Kasumi-1 (cell line): ENCODE measurements at regions not wholly inside any gene's neighbourhood (a gene's known extent, or its start where the extent isn't known, plus 50 kb on each side); places are given as distances from the start of the nearest gene placed in this dataset.

Experiments used
- DNase-seq, 2 experiments: peaks; one replicate each; lab custom pipeline; 2025; lab: John Stamatoyannopoulos, UW

GRCh38 chr15:62840526-62841268 lies 201.8 kb upstream of the TPM1 start:
- DNase-seq: no peak

- DNase-seq: no peak
Observed at GRCh38 chr15:62841269-62841628, 201.3 kb upstream of the TPM1 start.

GRCh38 chr15:62841891-62842559 lies 200.5 kb upstream of the TPM1 start:
- no peak for DNase-seq

DNA sequence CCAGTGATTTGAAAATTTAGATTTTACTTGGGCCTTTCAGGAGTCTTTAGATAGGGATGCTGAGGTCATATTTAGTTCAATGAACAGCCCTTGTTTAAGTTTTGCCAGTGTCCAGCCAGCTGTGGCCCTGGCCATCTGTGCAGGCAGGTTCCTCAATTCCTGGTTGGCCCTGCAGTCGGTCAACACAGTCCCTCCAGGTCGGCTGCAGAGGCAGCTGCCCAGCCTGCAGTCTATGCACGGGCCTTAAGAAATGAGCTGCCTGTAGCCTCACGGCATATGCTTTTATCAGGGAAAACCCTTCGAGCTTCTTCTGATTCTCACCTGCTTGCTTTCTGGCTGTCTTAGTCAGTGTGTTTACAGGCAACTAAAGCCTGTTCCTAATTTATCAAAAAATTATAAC lies 199.2 kb upstream of the TPM1 start:
- no peak for DNase-seq

DNA sequence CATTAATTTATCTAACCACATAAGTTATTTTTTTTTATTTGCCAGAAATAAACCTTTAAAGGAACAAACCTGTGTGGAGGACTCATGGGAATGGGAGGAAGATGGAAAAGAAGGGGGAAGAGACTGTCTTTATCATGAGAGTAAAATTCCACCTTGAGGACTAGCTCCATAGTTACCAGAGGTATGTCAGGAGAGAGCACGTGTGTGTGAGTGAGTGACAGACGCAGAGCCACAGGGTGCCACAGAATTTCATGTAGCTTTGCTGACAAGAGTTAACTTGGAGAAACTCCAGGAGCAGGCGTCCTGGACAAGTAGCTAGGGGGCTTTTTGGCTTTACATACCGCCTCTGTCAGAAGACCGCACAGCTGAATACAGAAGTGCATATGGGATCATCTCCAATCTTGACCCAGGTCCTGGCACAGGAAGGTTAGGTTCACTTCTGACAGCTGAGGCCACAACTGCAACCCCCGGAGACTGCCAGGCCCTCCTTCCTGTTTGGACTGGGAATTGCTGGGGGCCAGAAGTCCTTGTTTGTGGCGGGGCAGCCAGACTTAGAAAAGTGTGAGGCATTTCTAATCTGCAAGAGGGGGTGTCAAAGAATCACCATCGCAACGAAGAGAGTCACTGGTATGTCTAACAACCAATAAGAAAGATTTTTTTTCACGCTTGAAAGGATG lies 197.8 kb upstream of the TPM1 start:
- DNase-seq: no peak

DNA sequence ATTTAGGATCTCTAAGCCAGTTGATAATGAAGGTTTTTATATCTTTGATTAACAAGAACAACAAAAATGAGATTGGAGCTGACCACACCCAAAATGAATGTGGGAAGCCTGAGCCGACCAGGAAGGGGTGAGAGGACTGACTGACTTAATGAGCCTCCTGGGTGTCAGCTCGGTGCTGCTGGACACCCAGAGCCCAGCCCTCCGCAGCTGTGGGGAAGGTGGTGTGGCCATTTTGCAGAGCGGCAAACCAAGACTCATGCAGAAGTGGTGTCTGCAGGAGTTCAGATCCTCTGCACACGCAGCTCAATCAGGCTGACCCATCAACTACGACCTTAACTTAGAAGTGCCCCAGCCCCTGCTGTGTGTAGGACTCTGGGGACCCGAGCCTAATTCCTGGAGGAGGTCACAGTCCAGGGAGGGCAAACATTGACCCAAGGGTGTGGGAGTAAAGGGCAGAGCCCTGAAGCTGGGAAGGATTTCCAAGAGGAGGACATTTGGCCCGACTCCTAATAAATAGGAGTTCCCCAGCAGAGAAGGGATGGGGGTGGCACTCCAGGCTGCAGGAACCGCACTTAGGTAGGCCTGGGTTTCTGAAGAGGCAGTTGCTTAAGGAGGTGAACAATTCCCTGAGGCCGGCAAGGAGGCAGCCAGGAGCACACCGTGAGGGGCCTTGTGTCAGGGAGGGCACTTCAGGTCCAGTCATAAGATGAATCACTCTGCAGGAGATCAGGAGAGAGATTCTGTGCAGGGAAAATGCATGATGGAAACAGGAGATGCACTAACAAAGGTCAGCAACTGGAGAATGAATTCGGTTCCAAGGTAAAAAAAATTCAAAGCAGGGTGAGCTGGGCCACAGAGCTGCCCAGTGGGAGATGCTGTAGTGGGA lies 197.1 kb upstream of the TPM1 start:
- no peak for DNase-seq

- no peak for DNase-seq
Observed at GRCh38 chr15:62846131-62846804, 196.3 kb upstream of the TPM1 start.

DNA sequence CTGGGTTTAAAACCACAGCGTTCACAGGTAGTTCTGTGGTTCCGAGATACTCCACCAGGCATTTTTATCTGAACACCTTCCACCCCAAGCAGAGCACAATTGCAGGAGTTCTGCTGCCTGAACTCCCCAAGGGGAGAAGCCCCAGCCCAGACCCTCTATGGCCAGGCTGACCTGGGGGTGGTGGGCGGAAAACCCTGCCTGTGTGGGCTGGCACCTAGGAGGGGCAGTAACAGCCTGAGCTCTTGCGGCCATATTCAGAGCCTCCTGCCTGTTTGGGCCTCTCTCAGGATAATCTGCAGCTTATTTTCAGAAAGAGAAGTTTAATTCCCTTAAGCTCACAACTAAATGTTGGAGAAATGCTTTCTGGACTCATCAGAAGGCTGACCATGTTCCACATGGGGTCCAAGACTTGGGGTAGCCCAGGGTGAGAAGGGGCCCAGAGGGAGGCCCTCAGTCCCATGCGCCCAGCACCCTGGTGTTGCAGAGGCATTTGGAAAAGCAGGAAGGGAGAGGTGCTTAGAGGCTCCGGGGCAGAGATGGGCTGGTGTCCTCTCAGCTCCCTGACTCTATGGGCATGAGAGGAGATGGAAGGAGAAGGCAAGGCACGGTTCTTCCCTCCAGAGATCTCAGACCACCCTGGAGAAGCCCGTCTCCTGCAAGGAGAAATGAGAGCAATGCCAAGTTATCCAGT lies 195.6 kb upstream of the TPM1 start:
- no peak for DNase-seq

GRCh38 chr15:62847900-62848489 lies 194.6 kb upstream of the TPM1 start:
- no peak for DNase-seq

- DNase-seq: no peak
Observed at GRCh38 chr15:62848632-62849050, 193.9 kb upstream of the TPM1 start.

- no peak for DNase-seq
Observed at GRCh38 chr15:62849316-62850106, 193.0 kb upstream of the TPM1 start.

GRCh38 chr15:62850318-62850717 lies 192.2 kb upstream of the TPM1 start:
- DNase-seq: no peak

DNA sequence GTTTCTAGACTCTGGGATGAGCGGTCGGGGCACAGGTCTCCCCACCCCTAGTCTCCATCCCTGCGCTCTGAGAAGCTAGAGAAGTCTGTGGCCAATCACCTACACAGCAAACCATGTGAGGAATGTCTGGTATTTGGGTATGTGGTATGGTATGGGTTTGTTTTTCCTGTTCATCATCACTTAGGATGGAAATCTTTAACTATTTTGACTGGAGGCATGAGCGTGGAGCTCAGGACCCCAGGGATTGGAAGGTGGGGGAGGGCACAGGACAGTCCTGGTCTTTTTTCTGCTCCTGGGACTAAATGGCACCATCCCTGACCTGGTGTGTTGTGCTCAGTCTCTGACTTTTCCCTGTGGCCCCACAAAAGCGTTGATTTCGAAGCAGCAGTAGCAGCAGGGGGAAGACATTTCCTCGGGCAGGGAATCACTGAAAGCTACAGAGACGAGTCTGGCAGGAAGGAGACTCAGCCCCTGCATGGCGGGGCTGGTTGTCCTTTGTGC lies 191.7 kb upstream of the TPM1 start:
- no peak for DNase-seq

- DNase-seq: no peak
Observed at GRCh38 chr15:62853114-62853840, 189.3 kb upstream of the TPM1 start.

DNA sequence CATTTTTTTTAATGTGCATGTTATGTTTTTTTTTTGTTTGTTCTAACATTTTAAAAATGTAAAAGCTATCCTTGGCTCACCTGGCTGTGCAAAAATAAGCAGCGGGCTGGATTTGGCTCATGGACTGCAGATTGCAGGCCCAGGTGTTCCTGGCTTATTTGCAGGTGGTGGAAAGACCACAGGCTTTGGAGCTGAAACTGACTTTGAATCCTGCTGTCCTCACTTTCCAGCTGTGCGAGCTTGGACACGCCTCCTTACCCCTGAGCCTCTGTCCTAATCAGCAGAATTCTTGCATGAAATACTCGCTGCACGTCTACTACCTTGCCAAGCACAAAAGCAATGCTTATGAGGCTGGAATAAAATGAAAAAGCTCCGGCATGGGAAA lies 188.7 kb upstream of the TPM1 start:
- DNase-seq: no peak

GRCh38 chr15:62854420-62855084 lies 188.0 kb upstream of the TPM1 start:
- DNase-seq: no peak

GRCh38 chr15:62855085-62855476 lies 187.5 kb upstream of the TPM1 start:
- DNase-seq: no peak

DNA sequence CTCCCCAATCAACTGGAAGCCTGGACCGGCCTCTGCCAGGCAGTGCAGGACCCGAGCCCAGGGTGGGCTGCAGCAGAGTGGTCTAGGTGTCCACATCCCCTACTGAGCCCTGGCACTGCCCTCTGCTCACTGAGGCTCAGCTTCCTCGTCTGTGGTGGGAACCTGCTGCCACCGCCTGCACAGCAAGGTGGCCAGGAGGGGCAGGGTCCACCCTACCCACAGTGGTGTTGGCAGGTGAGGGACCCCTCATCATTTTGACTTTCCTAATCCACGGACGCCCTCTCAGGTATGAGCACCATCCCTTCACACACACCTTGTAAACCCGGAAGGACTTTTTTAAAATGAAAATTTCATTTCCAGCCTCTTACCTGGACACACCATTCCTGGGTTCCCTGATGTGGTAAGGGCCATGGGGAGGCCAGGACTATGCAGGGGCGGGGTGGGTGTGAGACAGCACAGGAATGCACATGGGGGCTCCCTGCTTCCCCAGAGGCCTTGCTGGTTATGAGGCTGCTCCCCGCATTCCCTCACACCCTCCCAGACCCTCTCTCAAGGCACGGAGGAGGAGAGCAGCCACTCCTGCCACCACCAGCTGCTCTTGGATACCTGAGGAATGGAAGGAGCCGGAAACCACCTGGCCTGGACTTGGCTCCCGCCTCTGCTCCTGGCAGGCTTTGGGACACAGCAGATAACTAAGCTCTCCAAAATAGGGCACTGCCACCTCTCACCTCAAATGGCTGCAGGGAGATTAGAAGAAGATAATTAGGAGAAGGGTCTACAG lies 185.9 kb upstream of the TPM1 start:
- DNase-seq: no peak
